Psoas muscle (tissue), 7 donors: ENCODE measurements at regions not wholly inside any gene's neighbourhood (a gene's known extent, or its start where the extent isn't known, plus 50 kb on each side); places are given as distances from the start of the nearest gene placed in this dataset.

ENCODE experiments used
- ATAC-seq, 4 donors: fragments of 200-7000 bp; cut with Tn5 transposase; one replicate each; pipeline ENCODE4 v1.9.1; 2020; ENCODE audit warnings: moderate library complexity in 3 of 4, mild to moderate bottlenecking in 2 of 4
- DNase-seq, 2 donors: peaks; one replicate each; pipeline ENCODE4 v3.0.0-alpha.2; 2020
- H3K27ac ChIP-seq: fragments of 200-600 bp; one replicate; pipeline ENCODE4 v1.8.0; 2022
- H3K27me3 ChIP-seq, 3 donors: fragments of 200-600 bp in 1 of 3; one replicate each; pipeline versions ENCODE4 v1.6.1 to v1.8.0; 2013 to 2022; ENCODE audit warnings: low read length in 2 of 3, mild to moderate bottlenecking in 2 of 3, moderate library complexity in 1 of 3; ENCODE audit not compliant: insufficient read depth in 3 of 3
- H3K36me3 ChIP-seq, 2 donors: fragments of 200-600 bp in 1 of 2; one replicate each; pipeline versions ENCODE4 v1.6.1 to v1.8.0; 2013 to 2022; ENCODE audit warnings: low read depth in 1 of 2, mild to moderate bottlenecking in 1 of 2, moderate library complexity in 1 of 2; ENCODE audit not compliant: insufficient read depth in 1 of 2
- H3K4me1 ChIP-seq: fragments of 200-600 bp; one replicate; pipeline ENCODE4 v1.8.0; 2022
- H3K4me3 ChIP-seq: fragments of 200-600 bp; one replicate; pipeline ENCODE4 v1.8.0; 2022; ENCODE audit warnings: mild to moderate bottlenecking
- H3K9me3 ChIP-seq: fragments of 200-600 bp; one replicate; pipeline ENCODE4 v1.8.0; 2022
- CTCF ChIP-seq: fragments of 200-600 bp; IDR thresholded peaks from one replicate; pipeline ENCODE4 v1.8.0; 2022; ENCODE audit warnings: antibody characterized with exemption
- WGBS, 3 donors: extraction: QIAGEN DNeasy Blood & Tissue Kit; methylation state at CpG; one replicate each; pipeline versions ENCODE4 v1.1.6 to v1.1.7; 2013; 5-methylcytosine and 5-hydroxymethylcytosine counted together
- intact Hi-C, 2 donors: fragments of 100-400 bp; cut with DNase I; formaldehyde crosslinking; loops; one replicate each; pipeline versions ENCODE4 v1.11.0 to v1.14.2; 2022
- donor health status: healthy with polysubstance abuse.
- donor health status: DM: no; HTN: no; CAD: no; lungs with moderate emphysema.
- donor health status: Bipolar disorder and iron deficiency.
- donor health status: healthy.
- donor health status: DM: yes; HTN: yes; CAD: no.
- donor health status: DM: no; HTN: no; CAD: no.
- donor health status: DM: yes; HTN: yes; CAD: no.

DNA sequence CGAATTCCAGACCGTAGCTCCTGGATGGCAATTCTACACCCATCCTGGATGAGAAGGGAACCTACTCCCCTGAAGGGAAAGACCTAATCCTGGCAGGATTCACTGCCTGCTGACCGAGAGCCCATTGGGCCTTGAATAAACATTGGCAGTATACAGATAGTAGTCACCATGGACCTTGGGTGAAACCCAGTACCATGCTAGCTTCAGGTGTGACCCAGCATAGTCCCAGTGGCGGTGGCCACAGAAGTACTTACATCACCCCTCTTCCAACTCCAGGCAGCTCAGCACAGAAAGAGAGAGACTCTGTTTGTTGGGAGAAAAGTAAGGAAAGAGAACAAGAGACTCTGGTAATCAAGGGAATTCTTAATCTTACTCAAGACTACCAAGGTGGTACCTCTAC lies 97.2 kb upstream of the SLC13A1 start:
- TF ChIP-seq CTCF = no peak
- no peaks in the 10 kb centered on the region for H3K36me3 ChIP-seq

DNA sequence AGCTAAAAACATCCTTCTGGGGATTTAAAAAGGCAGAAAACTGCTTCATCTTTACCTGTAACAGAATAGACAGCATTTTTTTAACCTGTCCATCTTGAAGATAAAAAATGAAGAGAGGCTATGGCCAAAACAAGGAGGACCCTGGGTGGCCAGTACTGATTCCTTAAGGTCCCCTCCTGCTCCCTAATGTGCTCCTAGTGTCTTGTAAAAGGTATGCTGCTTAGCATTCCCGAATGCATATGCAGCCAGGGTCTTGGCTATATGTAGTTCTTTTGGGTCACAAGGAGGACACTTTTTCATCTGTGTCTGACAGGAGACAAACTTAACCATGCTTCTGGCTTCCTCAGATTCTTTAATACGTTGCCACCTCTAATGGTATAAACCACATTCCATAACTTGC lies 93.9 kb upstream of the SLC13A1 start:
- H3K27me3 ChIP-seq = no peaks in the 10 kb centered on the region
- no peak for DNase-seq
- WGBS, 3 donors = 59 to 64% (median 60%) methylated on average over 2 of the region's 2 CpGs
- H3K4me1 ChIP-seq = no peaks in the 10 kb centered on the region
- no peak overlapping the region for H3K4me3 ChIP-seq
- intact Hi-C loops = no loop called here
- no peak overlapping the region for H3K27ac ChIP-seq
- H3K9me3 ChIP-seq = no peaks in the 10 kb centered on the region
- H3K36me3 ChIP-seq = no peaks in the 10 kb centered on the region
- ATAC-seq = no peak
- no peak for TF ChIP-seq CTCF

More for the DNA sequence above, 97.2 kb upstream of the SLC13A1 start:
- intact Hi-C loops = no loop called here
- Histone ChIP-seq H3K4me3 (no peak overlapping the region), H3K9me3 (no peaks in the 10 kb centered on the region), H3K27me3 (no peaks in the 10 kb centered on the region), H3K27ac (no peak overlapping the region), H3K4me1 (no peaks in the 10 kb centered on the region)
- DNase-seq = no peak
- no peak for ATAC-seq
- 85 to 89% (median 87%) methylated on average over 4 of the region's 4 CpGs for WGBS, 3 donors

GRCh38 chr7:123292227-123292626 lies 92.5 kb upstream of the SLC13A1 start:
- Histone ChIP-seq H3K36me3 (no peaks in the 10 kb centered on the region), H3K4me1 (no peaks in the 10 kb centered on the region), H3K9me3 (peaks cover 8% of the 10 kb centered on the region), H3K27me3 (no peaks in the 10 kb centered on the region), H3K4me3 (no peak overlapping the region), H3K27ac (no peak overlapping the region)
- 83 to 84% (median 84%) methylated on average over 1 of the region's 1 CpG for WGBS, 3 donors
- intact Hi-C loops = no loop called here
- ATAC-seq = no peak
- DNase-seq = no peak
- no peak for TF ChIP-seq CTCF

GRCh38 chr7:123289200-123289599 lies 89.4 kb upstream of the SLC13A1 start:
- intact Hi-C loops = no loop called here
- no peaks in the 10 kb centered on the region for H3K27me3 ChIP-seq
- no peak overlapping the region for H3K27ac ChIP-seq
- no peak overlapping the region for H3K4me3 ChIP-seq
- H3K9me3 ChIP-seq = peaks cover 10% of the 10 kb centered on the region
- DNase-seq = no peak
- no peak for ATAC-seq
- TF ChIP-seq CTCF = no peak
- H3K4me1 ChIP-seq = no peaks in the 10 kb centered on the region
- no peaks in the 10 kb centered on the region for H3K36me3 ChIP-seq

DNA sequence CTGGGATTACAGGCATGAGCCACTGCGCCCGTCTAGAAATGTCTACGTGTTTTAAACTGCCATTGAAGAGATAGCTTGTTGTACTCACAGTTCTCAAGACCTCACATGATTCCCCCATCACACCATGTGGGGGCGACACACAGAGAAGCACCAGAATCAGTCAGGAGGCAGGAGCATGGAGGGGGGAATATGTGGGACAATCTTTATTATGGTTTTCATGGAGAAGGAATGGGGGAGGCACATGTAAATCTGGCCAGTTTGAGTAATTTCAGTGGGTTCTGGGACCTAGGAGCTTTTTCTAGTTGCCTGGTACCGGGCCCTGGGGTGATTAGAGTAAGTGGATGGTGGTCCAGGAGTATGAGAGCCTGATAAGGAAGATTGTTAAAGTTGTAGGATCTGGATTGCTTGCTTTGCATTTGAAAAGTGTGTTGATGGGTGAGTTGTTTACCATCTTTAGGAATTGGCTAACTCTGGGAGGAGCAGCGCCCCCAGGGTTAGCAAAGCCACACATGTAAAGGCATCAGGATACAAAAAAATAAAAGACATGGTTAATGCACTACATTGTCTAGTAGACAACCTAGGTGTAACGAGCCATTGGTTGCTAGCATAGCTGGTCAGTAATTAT lies 85.4 kb upstream of the SLC13A1 start:
- no peaks in the 10 kb centered on the region for H3K4me1 ChIP-seq
- no peaks in the 10 kb centered on the region for H3K27me3 ChIP-seq
- no peak overlapping the region for H3K4me3 ChIP-seq
- H3K27ac ChIP-seq = no peak overlapping the region
- 56 to 62% (median 58%) methylated on average over 7 of the region's 7 CpGs for WGBS, 3 donors
- DNase-seq (no peak), ATAC-seq (no peak)
- peaks cover 10% of the 10 kb centered on the region for H3K9me3 ChIP-seq
- intact Hi-C loops = no loop called here
- TF ChIP-seq CTCF = no peak
- H3K36me3 ChIP-seq = no peaks in the 10 kb centered on the region
